ENCODE measurements at regions not wholly inside any gene's neighbourhood (a gene's known extent, or its start where the extent isn't known, plus 50 kb on each side); places are given as distances from the start of the nearest gene placed in this dataset.

DNA sequence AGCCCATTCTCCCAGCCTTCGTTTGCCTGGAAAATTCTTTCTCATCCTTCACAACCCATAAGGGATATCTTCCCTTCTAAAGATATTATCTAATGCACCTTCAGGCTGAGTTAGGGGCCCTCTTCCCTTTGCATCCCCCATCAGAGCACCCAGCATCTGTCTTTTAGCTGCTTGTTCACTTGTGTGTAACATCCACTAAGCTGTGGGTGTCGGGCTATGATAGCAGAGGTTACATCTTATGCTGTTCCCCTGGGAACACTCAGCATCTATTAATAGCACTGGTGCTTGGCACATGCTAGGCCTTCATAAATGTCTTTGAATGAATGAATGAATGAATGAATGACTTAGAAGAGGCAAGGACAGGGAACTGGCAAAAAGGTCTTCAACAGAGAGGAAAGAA, 131.8 kb downstream of the NUAK1 start:
- no peak overlapping the region for H3K4me3 ChIP-seq (ENCODE audit: low read depth, low read length)
- DNase-seq (ENCODE audit: low read depth): no peak
- TF ChIP-seq, protein P1, sequence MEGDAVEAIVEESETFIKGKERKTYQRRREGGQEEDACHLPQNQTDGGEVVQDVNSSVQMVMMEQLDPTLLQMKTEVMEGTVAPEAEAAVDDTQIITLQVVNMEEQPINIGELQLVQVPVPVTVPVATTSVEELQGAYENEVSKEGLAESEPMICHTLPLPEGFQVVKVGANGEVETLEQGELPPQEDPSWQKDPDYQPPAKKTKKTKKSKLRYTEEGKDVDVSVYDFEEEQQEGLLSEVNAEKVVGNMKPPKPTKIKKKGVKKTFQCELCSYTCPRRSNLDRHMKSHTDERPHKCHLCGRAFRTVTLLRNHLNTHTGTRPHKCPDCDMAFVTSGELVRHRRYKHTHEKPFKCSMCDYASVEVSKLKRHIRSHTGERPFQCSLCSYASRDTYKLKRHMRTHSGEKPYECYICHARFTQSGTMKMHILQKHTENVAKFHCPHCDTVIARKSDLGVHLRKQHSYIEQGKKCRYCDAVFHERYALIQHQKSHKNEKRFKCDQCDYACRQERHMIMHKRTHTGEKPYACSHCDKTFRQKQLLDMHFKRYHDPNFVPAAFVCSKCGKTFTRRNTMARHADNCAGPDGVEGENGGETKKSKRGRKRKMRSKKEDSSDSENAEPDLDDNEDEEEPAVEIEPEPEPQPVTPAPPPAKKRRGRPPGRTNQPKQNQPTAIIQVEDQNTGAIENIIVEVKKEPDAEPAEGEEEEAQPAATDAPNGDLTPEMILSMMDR (conservative IDR thresholded peaks at IDR 0.05; ENCODE audit: low read depth, low read length): no peak

DNA sequence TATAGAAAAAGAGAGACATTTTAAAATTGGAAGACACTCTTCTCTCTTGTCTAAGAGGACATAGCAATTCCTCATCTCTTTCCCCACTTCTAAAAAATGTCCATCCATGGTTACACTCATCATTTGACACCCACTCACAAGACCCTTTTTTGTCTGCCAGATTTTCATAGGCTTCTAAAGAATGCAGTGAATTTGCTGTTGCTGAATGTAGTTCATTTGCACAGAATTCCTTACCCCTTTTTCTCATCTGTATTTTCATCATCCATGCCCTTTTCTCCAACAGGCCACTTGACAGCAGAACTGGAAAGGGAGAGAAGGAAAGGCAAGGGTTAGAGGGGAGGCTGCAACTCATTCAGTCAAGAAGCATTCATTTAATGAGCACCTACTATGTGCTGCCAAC, 128.0 kb downstream of the NUAK1 start:
- no peak overlapping the region for H3K4me3 ChIP-seq (ENCODE audit: low read depth, low read length)
- TF ChIP-seq, protein P1 (conservative IDR thresholded peaks at IDR 0.05; ENCODE audit: low read depth, low read length): no peak
- no peak for DNase-seq (ENCODE audit: low read depth)
